SK-N-SH treated with all-trans-retinoic acid at 6 μM for 48 hours (cell line): ENCODE measurements at regions not wholly inside any gene's neighbourhood (a gene's known extent, or its start where the extent isn't known, plus 50 kb on each side); places are given as distances from the start of the nearest gene placed in this dataset.

Source experiments
- ARNTL ChIP-seq: fragments of 450-650 bp; formaldehyde crosslinking; IDR thresholded peaks from 2 replicates; pipeline ENCODE4 v1.5.0; 2020; ENCODE audit warnings: low read depth, mild to moderate bottlenecking, moderate library complexity, borderline replicate concordance
- PATZ1 ChIP-seq: fragments of 250-450 bp; sonication (Bioruptor Pico); IDR thresholded peaks from 2 replicates; pipeline ENCODE4 v1.8.0; 2020; ENCODE audit warnings: mild to moderate bottlenecking, moderate library complexity, borderline replicate concordance
- RARB ChIP-seq: fragments of 250-450 bp; sonication (Bioruptor Pico); IDR thresholded peaks from 2 replicates; pipeline ENCODE4 v1.8.0; 2021; ENCODE audit warnings: mild to moderate bottlenecking, moderate library complexity
- TOX ChIP-seq: fragments of 250-450 bp; sonication (Bioruptor Pico); IDR thresholded peaks from 2 replicates; pipeline ENCODE4 v1.8.0; 2021; ENCODE audit warnings: mild to moderate bottlenecking, moderate library complexity, borderline replicate concordance
- TSHZ2 ChIP-seq: fragments of 250-450 bp; sonication (Bioruptor Pico); IDR thresholded peaks from 2 replicates; pipeline ENCODE4 v1.5.0; 2020; ENCODE audit warnings: mild to moderate bottlenecking, moderate library complexity
- ZFP30 ChIP-seq: fragments of 450-650 bp; formaldehyde crosslinking; IDR thresholded peaks from 2 replicates; pipeline ENCODE4 v1.5.0; 2022; ENCODE audit warnings: mild to moderate bottlenecking, moderate library complexity
- ZNF70 ChIP-seq: fragments of 450-650 bp; formaldehyde crosslinking; IDR thresholded peaks from 2 replicates; pipeline ENCODE4 v1.5.0; 2020; ENCODE audit warnings: mild to moderate bottlenecking, moderate library complexity

GRCh38 chr16:59881376-59881775, 1147.3 kb upstream of the GOT2 start:
- TF ChIP-seq TSHZ2: no peak
- TF ChIP-seq TOX (CRISPR knock-in tag): no peak
- no peak for TF ChIP-seq RARB (CRISPR knock-in tag)
- no peak for TF ChIP-seq PATZ1 (CRISPR knock-in tag)
- no peak for TF ChIP-seq ZFP30 (CRISPR knock-in tag)
- TF ChIP-seq ZNF70: no peak
- no peak for TF ChIP-seq ARNTL (CRISPR knock-in tag)
